ENCODE measurements at regions not wholly inside any gene's neighbourhood (a gene's known extent, or its start where the extent isn't known, plus 50 kb on each side); places are given as distances from the start of the nearest gene placed in this dataset.

DNA sequence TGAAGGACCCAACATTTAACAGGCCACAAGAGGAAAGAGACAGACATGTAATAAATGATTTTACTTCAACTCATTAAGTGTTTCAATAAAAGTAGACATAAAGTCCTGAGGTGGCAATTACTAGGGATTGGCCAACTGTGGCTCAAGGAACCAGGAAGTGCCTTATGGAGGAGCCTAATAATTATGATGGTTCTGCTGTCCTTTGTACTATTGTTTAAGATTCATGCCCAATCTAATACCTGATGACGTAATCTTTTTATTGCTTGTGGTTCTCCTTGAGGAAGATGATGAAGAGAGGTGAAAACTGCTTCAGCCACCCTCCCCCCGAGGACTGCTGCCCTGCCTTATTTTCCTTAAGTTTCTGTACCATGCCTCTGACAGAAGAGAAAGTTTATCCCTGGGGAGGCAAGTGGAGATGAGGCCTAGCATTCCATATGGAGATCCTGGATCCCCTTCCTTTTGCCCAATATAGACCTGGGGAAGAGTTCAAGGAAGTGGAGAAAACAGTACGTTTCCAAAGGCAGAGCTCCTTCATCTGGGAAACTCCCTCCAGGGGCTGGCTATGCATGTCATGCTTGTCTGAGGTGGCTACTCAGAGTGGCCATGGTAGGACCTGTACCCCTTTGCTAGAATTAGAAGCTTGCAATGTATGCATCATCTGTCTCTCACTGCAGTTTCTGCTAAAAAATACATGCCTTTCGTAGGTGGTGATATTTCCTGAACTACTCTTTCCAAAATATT lies 56.8 kb upstream of the FAT1 start (continued):
- TF ChIP-seq, protein P1, sequence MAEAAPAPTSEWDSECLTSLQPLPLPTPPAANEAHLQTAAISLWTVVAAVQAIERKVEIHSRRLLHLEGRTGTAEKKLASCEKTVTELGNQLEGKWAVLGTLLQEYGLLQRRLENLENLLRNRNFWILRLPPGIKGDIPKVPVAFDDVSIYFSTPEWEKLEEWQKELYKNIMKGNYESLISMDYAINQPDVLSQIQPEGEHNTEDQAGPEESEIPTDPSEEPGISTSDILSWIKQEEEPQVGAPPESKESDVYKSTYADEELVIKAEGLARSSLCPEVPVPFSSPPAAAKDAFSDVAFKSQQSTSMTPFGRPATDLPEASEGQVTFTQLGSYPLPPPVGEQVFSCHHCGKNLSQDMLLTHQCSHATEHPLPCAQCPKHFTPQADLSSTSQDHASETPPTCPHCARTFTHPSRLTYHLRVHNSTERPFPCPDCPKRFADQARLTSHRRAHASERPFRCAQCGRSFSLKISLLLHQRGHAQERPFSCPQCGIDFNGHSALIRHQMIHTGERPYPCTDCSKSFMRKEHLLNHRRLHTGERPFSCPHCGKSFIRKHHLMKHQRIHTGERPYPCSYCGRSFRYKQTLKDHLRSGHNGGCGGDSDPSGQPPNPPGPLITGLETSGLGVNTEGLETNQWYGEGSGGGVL (tag by site-specific recombination; IDR thresholded peaks at IDR 0.05) = no peak
- no peak for TF ChIP-seq KLF1 (tag by site-specific recombination; IDR thresholded peaks at IDR 0.05)

DNA sequence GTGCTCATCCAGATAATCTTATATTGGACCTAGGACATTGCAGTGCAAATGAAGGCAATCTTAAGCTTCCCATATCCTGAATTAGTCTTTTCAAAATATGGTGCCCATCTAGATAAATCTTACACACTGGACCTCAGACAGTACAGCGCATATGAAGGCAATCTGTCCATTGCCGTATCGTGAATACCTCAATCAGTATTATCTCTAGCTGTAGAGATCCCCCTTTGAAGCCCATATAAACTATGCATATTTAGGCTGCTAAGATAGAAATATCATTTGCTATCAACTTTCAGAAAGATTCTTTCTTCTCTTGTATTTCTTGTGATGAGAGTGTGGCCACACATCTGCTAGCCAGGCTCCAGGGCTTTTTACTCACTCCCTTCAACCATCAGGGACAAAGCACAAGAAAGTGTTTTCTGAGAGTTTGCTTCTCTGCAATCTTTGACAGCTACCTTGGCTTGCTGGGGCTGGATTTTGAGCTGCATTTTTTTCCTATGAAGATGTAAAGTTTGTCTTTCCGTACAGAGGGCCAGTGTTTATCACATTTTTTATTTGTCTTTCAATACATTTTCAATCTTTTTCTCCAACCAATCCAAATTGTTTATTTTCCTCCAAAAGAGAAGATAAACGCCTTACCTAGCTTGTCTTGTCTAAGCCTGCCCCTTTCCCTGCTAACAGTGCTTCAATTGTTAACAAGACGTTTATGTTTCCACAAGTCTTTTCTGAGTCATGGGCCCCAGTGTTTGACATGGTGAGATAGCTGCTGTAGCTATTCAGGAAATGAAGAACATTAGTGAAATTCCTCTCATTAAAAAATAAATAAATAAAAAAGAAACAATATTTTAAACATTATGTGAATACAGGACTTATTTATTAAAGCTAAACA lies 57.6 kb upstream of the FAT1 start:
- no peak overlapping the region for H3K4me3 ChIP-seq (ENCODE audit: low read depth, low read length)
- no peak overlapping the region for H3K27ac ChIP-seq (ENCODE audit: extremely low read depth, low read depth, low read length)
- CTCF ChIA-PET = interaction anchor here (0.6 kb wide), 1 partner anchor 556 kb away, joined by 3 read pairs; no protein-coding TSS in a partner anchor
- no peaks in the 10 kb centered on the region for H3K4me1 ChIP-seq (ENCODE audit: control insufficient read depth, insufficient read depth, low read length)
- no peaks in the 10 kb centered on the region for H3K36me3 ChIP-seq (ENCODE audit: control insufficient read depth in 2 of 2, insufficient read depth in 1 of 2, low read length in 2 of 2)
- POLR2A ChIA-PET = no interaction called here
- TF ChIP-seq ZNF530 (tag by site-specific recombination; IDR thresholded peaks at IDR 0.05; ENCODE audit: low read depth) = peak; percentile 76; the same call in 1 of the 2 replicates
- TF ChIP-seq, protein P2, sequence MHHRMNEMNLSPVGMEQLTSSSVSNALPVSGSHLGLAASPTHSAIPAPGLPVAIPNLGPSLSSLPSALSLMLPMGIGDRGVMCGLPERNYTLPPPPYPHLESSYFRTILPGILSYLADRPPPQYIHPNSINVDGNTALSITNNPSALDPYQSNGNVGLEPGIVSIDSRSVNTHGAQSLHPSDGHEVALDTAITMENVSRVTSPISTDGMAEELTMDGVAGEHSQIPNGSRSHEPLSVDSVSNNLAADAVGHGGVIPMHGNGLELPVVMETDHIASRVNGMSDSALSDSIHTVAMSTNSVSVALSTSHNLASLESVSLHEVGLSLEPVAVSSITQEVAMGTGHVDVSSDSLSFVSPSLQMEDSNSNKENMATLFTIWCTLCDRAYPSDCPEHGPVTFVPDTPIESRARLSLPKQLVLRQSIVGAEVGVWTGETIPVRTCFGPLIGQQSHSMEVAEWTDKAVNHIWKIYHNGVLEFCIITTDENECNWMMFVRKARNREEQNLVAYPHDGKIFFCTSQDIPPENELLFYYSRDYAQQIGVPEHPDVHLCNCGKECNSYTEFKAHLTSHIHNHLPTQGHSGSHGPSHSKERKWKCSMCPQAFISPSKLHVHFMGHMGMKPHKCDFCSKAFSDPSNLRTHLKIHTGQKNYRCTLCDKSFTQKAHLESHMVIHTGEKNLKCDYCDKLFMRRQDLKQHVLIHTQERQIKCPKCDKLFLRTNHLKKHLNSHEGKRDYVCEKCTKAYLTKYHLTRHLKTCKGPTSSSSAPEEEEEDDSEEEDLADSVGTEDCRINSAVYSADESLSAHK (tag by site-specific recombination; IDR thresholded peaks at IDR 0.05) = no peak
- H3K9me3 ChIP-seq (ENCODE audit: control insufficient read depth, insufficient read depth, low read depth, low read length) = no peaks in the 10 kb centered on the region

- H3K36me3 ChIP-seq (ENCODE audit: control insufficient read depth in 2 of 2, insufficient read depth in 1 of 2, low read length in 2 of 2) = no peaks in the 10 kb centered on the region
- no peak overlapping the region for H3K27ac ChIP-seq (ENCODE audit: extremely low read depth, low read depth, low read length)
- ChIA-PET CTCF (no interaction called here), POLR2A (no interaction called here)
- H3K4me3 ChIP-seq (ENCODE audit: low read depth, low read length) = no peak overlapping the region
- TF ChIP-seq ZNF354C (tag by site-specific recombination; IDR thresholded peaks at IDR 0.05; ENCODE audit: borderline replicate concordance, low read depth) (no peak), ZNF266 (tag by site-specific recombination; IDR thresholded peaks at IDR 0.05; ENCODE audit: low read depth) (no peak), GLIS2 (tag by site-specific recombination; IDR thresholded peaks at IDR 0.05) (no peak), ZNF324 (tag by site-specific recombination; IDR thresholded peaks at IDR 0.05) (no peak)
- H3K9me3 ChIP-seq (ENCODE audit: control insufficient read depth, insufficient read depth, low read depth, low read length) = no peaks in the 10 kb centered on the region
- no peaks in the 10 kb centered on the region for H3K4me1 ChIP-seq (ENCODE audit: control insufficient read depth, insufficient read depth, low read length)
Measured at GRCh38 chr4:186782302-186782701, 58.6 kb upstream of the FAT1 start.

DNA sequence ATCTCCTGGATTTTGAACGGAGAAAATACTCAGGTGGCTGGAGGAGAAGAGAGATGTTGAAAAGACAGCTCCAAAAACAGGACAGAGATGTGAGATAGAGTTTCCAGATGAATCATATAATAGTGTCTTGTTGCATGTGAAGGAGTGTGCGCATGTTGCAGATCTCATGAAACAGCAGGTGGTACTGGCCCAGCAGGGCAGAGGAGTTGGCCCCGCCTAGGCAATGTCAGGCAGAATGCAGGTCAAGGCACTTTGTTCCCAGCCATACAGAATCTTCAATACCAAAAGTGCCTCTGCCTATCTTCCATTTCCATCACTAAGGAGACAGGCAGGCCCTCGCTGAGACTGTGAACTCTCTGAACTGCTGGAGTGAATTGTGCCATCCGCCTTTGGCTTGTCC lies 63.9 kb upstream of the FAT1 start:
- no peaks in the 10 kb centered on the region for H3K36me3 ChIP-seq (ENCODE audit: control insufficient read depth in 2 of 2, insufficient read depth in 1 of 2, low read length in 2 of 2)
- no peak for TF ChIP-seq ZNF473 (tag by site-specific recombination; IDR thresholded peaks at IDR 0.05)
- no peak for TF ChIP-seq ZNF223 (tag by site-specific recombination; IDR thresholded peaks at IDR 0.05)
- no peaks in the 10 kb centered on the region for H3K9me3 ChIP-seq (ENCODE audit: control insufficient read depth, insufficient read depth, low read depth, low read length)
- no peak overlapping the region for H3K27ac ChIP-seq (ENCODE audit: extremely low read depth, low read depth, low read length)
- ChIA-PET CTCF (no interaction called here), POLR2A (no interaction called here)
- H3K4me3 ChIP-seq (ENCODE audit: low read depth, low read length) = no peak overlapping the region
- H3K4me1 ChIP-seq (ENCODE audit: control insufficient read depth, insufficient read depth, low read length) = no peaks in the 10 kb centered on the region

GRCh38 chr4:186789651-186790050 lies 66.0 kb upstream of the FAT1 start:
- Histone ChIP-seq H3K36me3 (ENCODE audit: control insufficient read depth in 2 of 2, insufficient read depth in 1 of 2, low read length in 2 of 2) (no peaks in the 10 kb centered on the region), H3K4me1 (ENCODE audit: control insufficient read depth, insufficient read depth, low read length) (no peaks in the 10 kb centered on the region), H3K4me3 (ENCODE audit: low read depth, low read length) (no peak overlapping the region), H3K27ac (ENCODE audit: extremely low read depth, low read depth, low read length) (no peak overlapping the region), H3K9me3 (ENCODE audit: control insufficient read depth, insufficient read depth, low read depth, low read length) (no peaks in the 10 kb centered on the region)
- ChIA-PET POLR2A (no interaction called here), CTCF (no interaction called here)
- no peak for TF ChIP-seq ZNF449 (tag by site-specific recombination; IDR thresholded peaks at IDR 0.05)
- TF ChIP-seq ZNF311 (tag by site-specific recombination; IDR thresholded peaks at IDR 0.05; ENCODE audit: borderline replicate concordance) = no peak
- TF ChIP-seq ZNF639 (tag by site-specific recombination; IDR thresholded peaks at IDR 0.05) = no peak
- no peak for TF ChIP-seq ZNF266 (tag by site-specific recombination; IDR thresholded peaks at IDR 0.05; ENCODE audit: low read depth)
- no peak for TF ChIP-seq HOXA7 (CRISPR knock-in tag; IDR thresholded peaks at IDR 0.05; ENCODE audit: borderline replicate concordance)
- no peak for TF ChIP-seq GLIS2 (tag by site-specific recombination; IDR thresholded peaks at IDR 0.05)
- TF ChIP-seq ZNF768 (tag by site-specific recombination; IDR thresholded peaks at IDR 0.05) = no peak
- no peak for TF ChIP-seq EGR2 (tag by site-specific recombination; IDR thresholded peaks at IDR 0.05; ENCODE audit: low read depth)
- TF ChIP-seq PRDM1 (tag by site-specific recombination; IDR thresholded peaks at IDR 0.05) = no peak

Measured in HEK293 (cell line).